Stomach (tissue), 8 donors: ENCODE measurements at regions not wholly inside any gene's neighbourhood (a gene's known extent, or its start where the extent isn't known, plus 50 kb on each side); places are given as distances from the start of the nearest gene placed in this dataset.

ENCODE experiments used
- DNase-seq, 2 donors: peaks; one replicate each; pipeline versions ENCODE4 v3.0.0 to v3.0.0-alpha.2; 2013 to 2019
- H3K27ac ChIP-seq, 5 donors: fragments of 200-600 bp in 4 of 5; sonication (generic) in 4 of 5; one replicate each; pipeline ENCODE4 v1.5.1; 2013 to 2019; ENCODE audit warnings: mild to moderate bottlenecking in 1 of 5, moderate library complexity in 1 of 5
- H3K27me3 ChIP-seq, 3 donors: fragments of 200-600 bp; sonication (generic); one replicate each; pipeline ENCODE4 v1.5.1; 2017 to 2019; ENCODE audit warnings: mixed run types in 1 of 3
- H3K36me3 ChIP-seq, 4 donors: fragments of 200-600 bp; sonication (generic); 1 replicate in 3 of 4; 2 replicates in 1 of 4; pipeline ENCODE4 v1.5.1; 2016 to 2019
- H3K4me1 ChIP-seq, 4 donors: fragments of 200-600 bp; sonication (generic); one replicate each; pipeline ENCODE4 v1.5.1; 2016 to 2019
- H3K4me3 ChIP-seq, 4 donors: fragments of 200-600 bp; sonication (generic) in 3 of 4; one replicate each; pipeline ENCODE4 v1.5.1; 2016 to 2019; ENCODE audit warnings: mild to moderate bottlenecking in 1 of 4
- H3K9me3 ChIP-seq, 4 donors: fragments of 200-600 bp; sonication (generic); one replicate each; pipeline ENCODE4 v1.5.1; 2016 to 2019
- EP300 ChIP-seq: sonication (generic); formaldehyde crosslinking; IDR thresholded peaks from one replicate; pipeline ENCODE4 v1.6.1; 2017; ENCODE audit warnings: antibody characterized with exemption
- POLR2A ChIP-seq, 4 donors: fragments of 450-650 bp; IDR thresholded peaks; one replicate each; pipeline ENCODE4 v1.6.1; 2016; ENCODE audit warnings: antibody characterized with exemption in 4 of 4, control low read depth in 2 of 4, mild to moderate bottlenecking in 1 of 4, moderate library complexity in 1 of 4
- POLR2AphosphoS5 ChIP-seq, 3 donors: sonication (generic); formaldehyde crosslinking; IDR thresholded peaks; one replicate each; pipeline ENCODE4 v1.6.1; 2016; ENCODE audit warnings: antibody characterized with exemption in 3 of 3
- WGBS, 5 donors: extraction: QIAGEN DNeasy Blood & Tissue Kit in 3 of 5; methylation state at CpG; one replicate each; pipeline versions ENCODE4 v1.1.5 to v1.1.7; 2013 to 2018; 5-methylcytosine and 5-hydroxymethylcytosine counted together
- intact Hi-C: fragments of 100-400 bp; cut with DNase I; formaldehyde crosslinking; loops from one replicate; pipeline ENCODE4 v1.15.1; 2023; ENCODE audit warnings: low total_unique reads
- TF ChIP-seq, protein P1 (sequence below), 7 experiments: fragments of 450-650 bp in 4 of 7; fragments of 200-600 bp in 3 of 7; sonication (generic) in 3 of 7; IDR thresholded peaks; one replicate each; pipeline ENCODE4 v1.5.1; 2016 to 2019; ENCODE audit warnings: antibody characterized with exemption in 7 of 7, control low read depth in 2 of 7, mild to moderate bottlenecking in 1 of 7
- donor health status: healthy with polysubstance abuse.
- donor health status: Bipolar disorder and iron deficiency.
- donor health status: healthy.

GRCh38 chr2:67289271-67289670 is 107.9 kb upstream of the ETAA1 start:
- no peak overlapping the region for H3K27ac ChIP-seq
- H3K9me3 ChIP-seq: no peaks in the 10 kb centered on the region
- no peak overlapping the region for H3K4me3 ChIP-seq
- DNase-seq: no peak
- H3K4me1 ChIP-seq: no peaks in the 10 kb centered on the region
- intact Hi-C loops: no loop called here
- 79 to 91% (median 82%) methylated on average over 2 of the region's 2 CpGs for WGBS, 5 donors
- H3K36me3 ChIP-seq: no peaks in the 10 kb centered on the region
- no peaks in the 10 kb centered on the region for H3K27me3 ChIP-seq
- TF ChIP-seq, protein P1, sequence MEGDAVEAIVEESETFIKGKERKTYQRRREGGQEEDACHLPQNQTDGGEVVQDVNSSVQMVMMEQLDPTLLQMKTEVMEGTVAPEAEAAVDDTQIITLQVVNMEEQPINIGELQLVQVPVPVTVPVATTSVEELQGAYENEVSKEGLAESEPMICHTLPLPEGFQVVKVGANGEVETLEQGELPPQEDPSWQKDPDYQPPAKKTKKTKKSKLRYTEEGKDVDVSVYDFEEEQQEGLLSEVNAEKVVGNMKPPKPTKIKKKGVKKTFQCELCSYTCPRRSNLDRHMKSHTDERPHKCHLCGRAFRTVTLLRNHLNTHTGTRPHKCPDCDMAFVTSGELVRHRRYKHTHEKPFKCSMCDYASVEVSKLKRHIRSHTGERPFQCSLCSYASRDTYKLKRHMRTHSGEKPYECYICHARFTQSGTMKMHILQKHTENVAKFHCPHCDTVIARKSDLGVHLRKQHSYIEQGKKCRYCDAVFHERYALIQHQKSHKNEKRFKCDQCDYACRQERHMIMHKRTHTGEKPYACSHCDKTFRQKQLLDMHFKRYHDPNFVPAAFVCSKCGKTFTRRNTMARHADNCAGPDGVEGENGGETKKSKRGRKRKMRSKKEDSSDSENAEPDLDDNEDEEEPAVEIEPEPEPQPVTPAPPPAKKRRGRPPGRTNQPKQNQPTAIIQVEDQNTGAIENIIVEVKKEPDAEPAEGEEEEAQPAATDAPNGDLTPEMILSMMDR (IDR thresholded peaks at IDR 0.05): no peak
- TF ChIP-seq POLR2A (IDR thresholded peaks at IDR 0.05) (no peak), EP300 (no peak), POLR2AphosphoS5 (IDR thresholded peaks at IDR 0.05) (no peak)

- H3K4me1 ChIP-seq: peaks cover 0 to under 1% (median 0%) of the 10 kb centered on the region in 4 donors
- intact Hi-C loops: no loop called here
- no peaks in the 10 kb centered on the region for H3K36me3 ChIP-seq
- H3K9me3 ChIP-seq: no peaks in the 10 kb centered on the region
- H3K27me3 ChIP-seq: no peaks in the 10 kb centered on the region
- no peak for TF ChIP-seq POLR2A (IDR thresholded peaks at IDR 0.05)
- TF ChIP-seq, protein P1 (IDR thresholded peaks at IDR 0.05): no peak
- TF ChIP-seq POLR2AphosphoS5 (IDR thresholded peaks at IDR 0.05): no peak
- TF ChIP-seq EP300: no peak
- no peak overlapping the region for H3K27ac ChIP-seq
- WGBS, 5 donors: 68 to 89% (median 80%) methylated on average over 1 of the region's 1 CpG
- no peak for DNase-seq
- no peak overlapping the region for H3K4me3 ChIP-seq
These were observed 107.2 kb upstream of the ETAA1 start for GRCh38 chr2:67289921-67290371.

DNA sequence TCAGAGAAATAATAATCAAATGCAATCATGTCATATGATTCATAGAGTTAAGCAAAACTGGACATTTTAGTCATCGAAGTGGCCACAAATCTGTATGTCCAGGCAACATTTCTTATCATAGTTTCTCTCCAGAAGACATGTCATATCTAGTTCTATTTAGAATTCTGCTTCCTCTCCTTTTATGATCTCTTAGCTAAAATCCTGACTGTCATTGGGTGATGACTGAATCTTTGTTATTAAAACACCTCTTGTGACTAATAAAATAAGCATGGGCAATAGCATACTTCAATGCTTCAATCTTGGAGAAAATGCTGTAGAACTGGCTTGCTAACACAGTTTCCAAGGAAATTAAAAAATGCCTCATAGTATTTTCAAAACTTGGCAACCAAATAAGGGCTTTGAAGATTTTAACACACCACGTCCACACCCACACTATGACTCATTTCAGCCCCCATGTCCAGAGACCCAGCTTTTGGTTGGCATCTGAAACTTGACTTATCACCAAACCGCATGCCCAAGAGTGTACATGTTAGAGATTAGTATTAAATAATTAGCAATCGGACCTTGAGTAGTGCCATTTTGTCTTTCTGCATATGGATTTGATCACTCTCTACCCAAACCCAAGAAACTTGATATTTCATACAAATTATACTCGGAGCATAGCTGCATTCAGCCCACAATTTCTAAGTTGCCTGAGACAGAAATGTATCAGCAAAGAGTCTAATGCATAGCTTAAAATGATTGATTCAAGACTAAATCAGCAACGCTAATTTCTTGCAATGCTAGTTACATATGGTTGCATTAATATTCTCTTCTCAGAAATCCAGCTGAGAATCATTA is 106.5 kb upstream of the ETAA1 start:
- Histone ChIP-seq H3K4me3 (no peak overlapping the region), H3K9me3 (no peaks in the 10 kb centered on the region), H3K27me3 (no peaks in the 10 kb centered on the region), H3K27ac (no peak overlapping the region), H3K4me1 (peaks cover 0 to 6% (median 0%) of the 10 kb centered on the region in 4 donors), H3K36me3 (no peaks in the 10 kb centered on the region)
- intact Hi-C loops: no loop called here
- 77 to 85% (median 78%) methylated on average over 6 of the region's 6 CpGs for WGBS, 5 donors
- DNase-seq: no peak
- TF ChIP-seq POLR2A (IDR thresholded peaks at IDR 0.05) (no peak), EP300 (no peak), POLR2AphosphoS5 (IDR thresholded peaks at IDR 0.05) (no peak)
- TF ChIP-seq, protein P1 (IDR thresholded peaks at IDR 0.05): no peak

- Histone ChIP-seq H3K4me3 (no peak overlapping the region), H3K9me3 (no peaks in the 10 kb centered on the region), H3K4me1 (peaks cover 0 to 6% (median 2%) of the 10 kb centered on the region in 4 donors), H3K27ac (no peak overlapping the region), H3K27me3 (no peaks in the 10 kb centered on the region), H3K36me3 (no peaks in the 10 kb centered on the region)
- no peak for DNase-seq
- WGBS, 5 donors: 38 to 60% (median 52%) methylated on average over 1 of the region's 1 CpG
- intact Hi-C loops: no loop called here
- TF ChIP-seq POLR2AphosphoS5 (IDR thresholded peaks at IDR 0.05): no peak
These were observed 102.9 kb upstream of the ETAA1 start for GRCh38 chr2:67294218-67294617.

- 24 to 35% (median 30%) methylated on average over 2 of the region's 2 CpGs for WGBS, 5 donors
- Histone ChIP-seq H3K27me3 (no peaks in the 10 kb centered on the region), H3K36me3 (no peaks in the 10 kb centered on the region), H3K27ac (no peak overlapping the region), H3K9me3 (no peaks in the 10 kb centered on the region), H3K4me1 (peaks cover 0 to 6% (median 2%) of the 10 kb centered on the region in 4 donors), H3K4me3 (no peak overlapping the region)
- intact Hi-C loops: no loop called here
- no peak for TF ChIP-seq EP300
- TF ChIP-seq, protein P1 (IDR thresholded peaks at IDR 0.05): no peak
- no peak for TF ChIP-seq POLR2AphosphoS5 (IDR thresholded peaks at IDR 0.05)
- TF ChIP-seq POLR2A (IDR thresholded peaks at IDR 0.05): no peak
- no peak for DNase-seq
These were observed 101.7 kb upstream of the ETAA1 start for GRCh38 chr2:67295406-67295805.
